ENCODE measurements at regions not wholly inside any gene's neighbourhood (a gene's known extent, or its start where the extent isn't known, plus 50 kb on each side); places are given as distances from the start of the nearest gene placed in this dataset.
"Not testable (repeated sequence)": the region's sequence is repeated elsewhere in the genome, so short reads cannot be mapped to it uniquely, and the experiment has no call there.

GRCh38 chr5:18736051-18736398 is 1101.8 kb downstream of the TAF11L14 start:
- Histone ChIP-seq H3K36me3 (ENCODE audit: control insufficient read depth in 4 of 4, insufficient read depth in 4 of 4, low read length in 4 of 4) (no peaks in the 10 kb centered on the region), H3K4me3 (no peak overlapping the region), H3K27ac (ENCODE audit: low read depth in 1 of 2, low read length in 1 of 2) (no peak overlapping the region), H3K9ac (ENCODE audit: insufficient read depth in 1 of 2, low read length in 2 of 2) (no peak overlapping the region), H3K4me1 (ENCODE audit: control insufficient read depth in 5 of 5, insufficient read depth in 5 of 5, low read length in 5 of 5) (no peaks in the 10 kb centered on the region), H3K9me3 (ENCODE audit: control insufficient read depth in 4 of 4, insufficient read depth in 3 of 4, low read length in 3 of 4) (no peaks in the 10 kb centered on the region), H3K27me3 (ENCODE audit: control insufficient read depth in 3 of 3, insufficient read depth in 3 of 3, low read length in 2 of 3) (no peaks in the 10 kb centered on the region)
- WGBS, 2 donors = 60 to 63% methylated on average over 2 of the region's 2 CpGs
- no peak for DNase-seq
- ATAC-seq (ENCODE audit: insufficient read depth, low FRiP score) = no peak
- TF ChIP-seq CTCF (IDR thresholded peaks at IDR 0.05; ENCODE audit: control extremely low read depth, extremely low read depth) = no peak

- not testable (repeated sequence) for H3K27me3 ChIP-seq (ENCODE audit: control insufficient read depth in 3 of 3, insufficient read depth in 3 of 3, low read length in 2 of 3); H3K4me1 ChIP-seq (ENCODE audit: control insufficient read depth in 5 of 5, insufficient read depth in 5 of 5, low read length in 5 of 5); DNase-seq; ATAC-seq (ENCODE audit: insufficient read depth, low FRiP score); H3K36me3 ChIP-seq (ENCODE audit: control insufficient read depth in 4 of 4, insufficient read depth in 4 of 4, low read length in 4 of 4); H3K4me3 ChIP-seq; H3K9me3 ChIP-seq (ENCODE audit: control insufficient read depth in 4 of 4, insufficient read depth in 3 of 4, low read length in 3 of 4); H3K27ac ChIP-seq (ENCODE audit: low read depth in 1 of 2, low read length in 1 of 2); H3K9ac ChIP-seq (ENCODE audit: insufficient read depth in 1 of 2, low read length in 2 of 2)
- 83 to 84% methylated on average over 7 of the region's 7 CpGs for WGBS, 2 donors
Measured at GRCh38 chr5:18736736-18737135, 1102.5 kb downstream of the TAF11L14 start.

GRCh38 chr5:18740301-18740700 is 1106.0 kb downstream of the TAF11L14 start:
- ATAC-seq (ENCODE audit: insufficient read depth, low FRiP score) (no peak), DNase-seq (no peak)
- H3K9ac ChIP-seq (ENCODE audit: insufficient read depth in 1 of 2, low read length in 2 of 2) = no peak overlapping the region
- H3K27ac ChIP-seq (ENCODE audit: low read depth in 1 of 2, low read length in 1 of 2) = no peak overlapping the region
- no peaks in the 10 kb centered on the region for H3K36me3 ChIP-seq (ENCODE audit: control insufficient read depth in 4 of 4, insufficient read depth in 4 of 4, low read length in 4 of 4)
- TF ChIP-seq CTCF (IDR thresholded peaks at IDR 0.05; ENCODE audit: control extremely low read depth, extremely low read depth) = no peak
- no peaks in the 10 kb centered on the region for H3K9me3 ChIP-seq (ENCODE audit: control insufficient read depth in 4 of 4, insufficient read depth in 3 of 4, low read length in 3 of 4)
- no peak overlapping the region for H3K4me3 ChIP-seq
- no peaks in the 10 kb centered on the region for H3K27me3 ChIP-seq (ENCODE audit: control insufficient read depth in 3 of 3, insufficient read depth in 3 of 3, low read length in 2 of 3)
- H3K4me1 ChIP-seq (ENCODE audit: control insufficient read depth in 5 of 5, insufficient read depth in 5 of 5, low read length in 5 of 5) = peaks cover 0 to 1% (median 0%) of the 10 kb centered on the region in 5 donors

GRCh38 chr5:18742830-18743229 is 1108.6 kb downstream of the TAF11L14 start:
- 81 to 89% methylated on average over 7 of the region's 7 CpGs for WGBS, 2 donors
- DNase-seq (no peak), ATAC-seq (ENCODE audit: insufficient read depth, low FRiP score) (no peak)
- Histone ChIP-seq H3K4me1 (ENCODE audit: control insufficient read depth in 5 of 5, insufficient read depth in 5 of 5, low read length in 5 of 5) (peaks cover 0 to 1% (median 0%) of the 10 kb centered on the region in 5 donors), H3K9me3 (ENCODE audit: control insufficient read depth in 4 of 4, insufficient read depth in 3 of 4, low read length in 3 of 4) (peaks cover 0 to 4% (median 0%) of the 10 kb centered on the region in 4 donors), H3K27me3 (ENCODE audit: control insufficient read depth in 3 of 3, insufficient read depth in 3 of 3, low read length in 2 of 3) (no peaks in the 10 kb centered on the region), H3K27ac (ENCODE audit: low read depth in 1 of 2, low read length in 1 of 2) (no peak overlapping the region), H3K9ac (ENCODE audit: insufficient read depth in 1 of 2, low read length in 2 of 2) (no peak overlapping the region), H3K36me3 (ENCODE audit: control insufficient read depth in 4 of 4, insufficient read depth in 4 of 4, low read length in 4 of 4) (no peaks in the 10 kb centered on the region), H3K4me3 (no peak overlapping the region)
- no peak for TF ChIP-seq CTCF (IDR thresholded peaks at IDR 0.05; ENCODE audit: control extremely low read depth, extremely low read depth)
